H9 (cell line): ENCODE measurements at regions not wholly inside any gene's neighbourhood (a gene's known extent, or its start where the extent isn't known, plus 50 kb on each side); places are given as distances from the start of the nearest gene placed in this dataset.
A peak's percentile ranks its signal among the peaks of the same experiment; 100 is the strongest.

ENCODE experiments used
- DNase-seq: peaks from one replicate; pipeline ENCODE4 v3.0.0-alpha.2; 2017
- H2AFZ ChIP-seq: one replicate; pipeline ENCODE4 v1.6.1; 2013; ENCODE audit warnings: mild to moderate bottlenecking, low read length, control low read depth, moderate library complexity
- H2AK5ac ChIP-seq: 2 replicates; pipeline ENCODE4 v1.6.1; 2013; ENCODE audit warnings: low read length, control low read depth, mixed read lengths; ENCODE audit not compliant: insufficient read length
- H2BK120ac ChIP-seq: one replicate; pipeline ENCODE4 v1.6.1; 2013; ENCODE audit warnings: low read depth, mild to moderate bottlenecking, low read length, control low read depth, inconsistent platforms; ENCODE audit not compliant: poor library complexity, severe bottlenecking
- H2BK12ac ChIP-seq: 2 replicates; pipeline ENCODE4 v1.6.1; 2013; ENCODE audit warnings: low read length, control low read depth, mixed read lengths, low read depth; ENCODE audit not compliant: insufficient read length
- H2BK15ac ChIP-seq: 2 replicates; pipeline ENCODE4 v1.6.1; 2013; ENCODE audit warnings: low read depth, low read length, control low read depth
- H2BK20ac ChIP-seq: one replicate; pipeline ENCODE4 v1.6.1; 2013; ENCODE audit warnings: low read depth, mild to moderate bottlenecking, low read length, control low read depth, inconsistent platforms; ENCODE audit not compliant: poor library complexity, severe bottlenecking
- H2BK5ac ChIP-seq: 2 replicates; pipeline ENCODE4 v1.6.1; 2013; ENCODE audit warnings: low read length, control low read depth, mixed read lengths; ENCODE audit not compliant: insufficient read length
- H3K14ac ChIP-seq: 2 replicates; pipeline ENCODE4 v1.6.1; 2013; ENCODE audit warnings: low read length, control low read depth; ENCODE audit not compliant: insufficient read depth
- H3K18ac ChIP-seq: 2 replicates; pipeline ENCODE4 v1.6.1; 2013; ENCODE audit warnings: low read depth, mild to moderate bottlenecking, mixed read lengths, low read length, control low read depth; ENCODE audit not compliant: insufficient read length
- H3K23ac ChIP-seq: 2 replicates; pipeline ENCODE4 v1.6.1; 2013; ENCODE audit warnings: low read length, control low read depth, mixed read lengths, low read depth; ENCODE audit not compliant: insufficient read length
- H3K23me2 ChIP-seq: 2 replicates; pipeline ENCODE4 v1.6.1; 2013; ENCODE audit warnings: low read depth, mild to moderate bottlenecking, mixed read lengths, low read length, control low read depth; ENCODE audit not compliant: insufficient read length, poor library complexity, severe bottlenecking
- H3K27ac ChIP-seq: 2 replicates; pipeline ENCODE4 v1.5.1; 2013; ENCODE audit warnings: low read length, control low read depth, mixed read lengths, low read depth; ENCODE audit not compliant: insufficient read length
- H3K27me3 ChIP-seq: 2 replicates; pipeline ENCODE4 v1.6.1; 2013; ENCODE audit warnings: low read length, control low read depth, inconsistent platforms; ENCODE audit not compliant: insufficient read depth
- H3K4ac ChIP-seq: 2 replicates; pipeline ENCODE4 v1.6.1; 2013; ENCODE audit warnings: low read depth, mild to moderate bottlenecking, control low read depth, inconsistent platforms, low read length, moderate library complexity
- H3K4me1 ChIP-seq: 2 replicates; pipeline ENCODE4 v1.6.1; 2013; ENCODE audit warnings: low read length, control low read depth, inconsistent platforms; ENCODE audit not compliant: insufficient read depth
- H3K4me2 ChIP-seq: 2 replicates; pipeline ENCODE4 v1.6.1; 2013; ENCODE audit warnings: low read length, control low read depth, mixed read lengths; ENCODE audit not compliant: insufficient read length, insufficient read depth
- H3K56ac ChIP-seq: 2 replicates; pipeline ENCODE4 v1.6.1; 2013; ENCODE audit warnings: low read depth, mild to moderate bottlenecking, mixed read lengths, low read length, control low read depth; ENCODE audit not compliant: insufficient read length
- H3K79me1 ChIP-seq: 2 replicates; pipeline ENCODE4 v1.6.1; 2013; ENCODE audit warnings: low read depth, mild to moderate bottlenecking, moderate library complexity, low read length, control low read depth, inconsistent platforms; ENCODE audit not compliant: insufficient read depth, poor library complexity, severe bottlenecking
- H3K79me2 ChIP-seq: 2 replicates; pipeline ENCODE4 v1.6.1; 2013; ENCODE audit warnings: low read length, control low read depth, inconsistent platforms; ENCODE audit not compliant: insufficient read depth
- H3K9ac ChIP-seq: 2 replicates; pipeline ENCODE4 v1.6.1; 2013; ENCODE audit warnings: low read length, control low read depth, mixed read lengths; ENCODE audit not compliant: insufficient read length; ENCODE audit errors: extremely low read depth
- H3K9me3 ChIP-seq: one replicate; pipeline ENCODE4 v1.6.1; 2013; ENCODE audit warnings: low read depth, low read length, inconsistent platforms; ENCODE audit not compliant: control insufficient read depth
- H3T11ph ChIP-seq: one replicate; pipeline ENCODE4 v1.6.1; 2013; ENCODE audit warnings: mild to moderate bottlenecking, low read length, control low read depth, inconsistent platforms
- H4K20me1 ChIP-seq: one replicate; pipeline ENCODE4 v1.6.1; 2013; ENCODE audit not compliant: control insufficient read depth, insufficient read length, insufficient read depth
- H4K5ac ChIP-seq: 2 replicates; pipeline ENCODE4 v1.6.1; 2013; ENCODE audit warnings: low read depth, mild to moderate bottlenecking, mixed read lengths, low read length, control low read depth; ENCODE audit not compliant: insufficient read length
- H4K8ac ChIP-seq: replicated peaks from 2 replicates; pipeline ENCODE4 v1.6.1; 2013; ENCODE audit warnings: low read length, control low read depth, mixed read lengths, low read depth; ENCODE audit not compliant: insufficient read length
- H4K91ac ChIP-seq: 2 replicates; pipeline ENCODE4 v1.6.1; 2013; ENCODE audit warnings: low read depth, mild to moderate bottlenecking, moderate library complexity, mixed read lengths, low read length, control low read depth; ENCODE audit not compliant: insufficient read length
- H3K27ac Mint-ChIP-seq, 3 experiments: 2 replicates in 2 of 3; 3 replicates in 1 of 3; pipeline ENCODE4 v1.8.0; 2020 to 2021; ENCODE audit warnings: mixed read lengths in 3 of 3, mild to moderate bottlenecking in 1 of 3, moderate library complexity in 1 of 3
- H3K27me3 Mint-ChIP-seq: 2 replicates; pipeline ENCODE4 v1.8.0; 2021; ENCODE audit warnings: low read depth, mild to moderate bottlenecking, moderate library complexity, mixed read lengths
- H3K36me3 Mint-ChIP-seq, 3 experiments: 2 replicates in 2 of 3; 3 replicates in 1 of 3; pipeline ENCODE4 v1.8.0; 2020 to 2021; ENCODE audit warnings: low read depth in 3 of 3, mixed read lengths in 3 of 3; ENCODE audit not compliant: insufficient read depth in 1 of 3
- H3K4me1 Mint-ChIP-seq, 2 experiments: 2 replicates each; pipeline ENCODE4 v1.8.0; 2020; ENCODE audit warnings: mixed read lengths in 2 of 2
- H3K4me3 Mint-ChIP-seq, 2 experiments: 2 replicates in 1 of 2; 3 replicates in 1 of 2; pipeline ENCODE4 v1.8.0; 2020 to 2021; ENCODE audit warnings: mild to moderate bottlenecking in 2 of 2, mixed read lengths in 2 of 2, moderate library complexity in 1 of 2
- H3K9me3 Mint-ChIP-seq, 2 experiments: 2 replicates in 1 of 2; 3 replicates in 1 of 2; pipeline ENCODE4 v1.8.0; 2020; ENCODE audit warnings: mild to moderate bottlenecking in 2 of 2, mixed read lengths in 2 of 2, moderate library complexity in 1 of 2
- WGBS: extraction: QIAGEN DNeasy Blood & Tissue Kit; methylation state at CpG from one replicate; pipeline ENCODE4 v1.1.7; 2013; ENCODE audit warnings: missing lambda C conversion rate, low lambda C conversion rate, mixed read lengths; ENCODE audit not compliant: insufficient read length; ENCODE audit errors: extremely low coverage; 5-methylcytosine and 5-hydroxymethylcytosine counted together
- TF ChIP-seq, protein P1 (sequence below): fragments of 200-600 bp; sonication (generic); conservative IDR thresholded peaks from 3 replicates; pipeline ENCODE4 v1.8.0; 2021; ENCODE audit warnings: antibody characterized with exemption, mild to moderate bottlenecking

DNA sequence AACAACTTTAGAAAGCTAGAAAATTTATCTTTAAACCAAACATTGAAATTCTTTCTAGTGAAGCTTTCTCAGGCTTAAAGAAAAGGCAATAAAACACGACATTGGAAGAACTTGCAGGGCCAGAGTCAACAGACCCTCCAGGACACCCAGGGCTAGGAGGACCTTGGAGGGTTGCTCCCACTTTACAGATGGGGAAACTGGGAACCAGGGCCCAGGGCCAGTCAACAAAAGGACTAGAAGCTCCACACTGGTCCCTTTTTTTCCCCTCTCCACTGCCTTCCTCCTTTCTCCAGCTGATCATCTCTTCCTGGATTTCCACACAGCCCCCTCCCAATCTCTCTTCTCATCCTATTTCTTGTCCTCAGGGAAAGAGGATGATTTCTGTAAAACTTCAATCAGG, 307.7 kb upstream of the CDH5 start:
- no peak for DNase-seq
- H3K27me3 Mint-ChIP-seq, result peaks cover 2% of the 10 kb centered on the region
- Histone ChIP-seq H2AK5ac (no peak overlapping the region), H3K4ac (no peak overlapping the region), H3T11ph (no peak overlapping the region), H3K4me1 (peaks cover 6% of the 10 kb centered on the region; the same call in 1 of the 2 replicates), H4K20me1 (no peaks in the 10 kb centered on the region), H3K4me2 (no peak overlapping the region), H3K79me1 (no peaks in the 10 kb centered on the region), H3K23me2 (no peaks in the 10 kb centered on the region), H2BK5ac (no peak overlapping the region), H4K91ac (no peak overlapping the region), H2BK20ac (no peak overlapping the region), H3K9me3 (no peaks in the 10 kb centered on the region), H2BK12ac (no peak overlapping the region), H4K8ac (no peak overlapping the region), H4K5ac (no peak overlapping the region), H3K14ac (no peak overlapping the region), H2AFZ (no peak overlapping the region), H3K56ac (no peak overlapping the region), H3K27me3 (no peaks in the 10 kb centered on the region), H3K23ac (no peak overlapping the region), H3K9ac (no peak overlapping the region), H3K18ac (no peak overlapping the region), H3K79me2 (no peaks in the 10 kb centered on the region), H3K27ac (no peak overlapping the region), H2BK120ac (no peak overlapping the region), H2BK15ac (0 out of 2 replicates have a peak overlapping the region, but pooled peaks have one; percentile 39)
- peaks cover 0 to 2% of the 10 kb centered on the region in 2 experiments; a peak in 2 of 4 replicates for H3K4me1 Mint-ChIP-seq
- H3K4me3 Mint-ChIP-seq, result no peak overlapping the region
- H3K9me3 Mint-ChIP-seq, result no peaks in the 10 kb centered on the region
- H3K27ac Mint-ChIP-seq, result no peak overlapping the region
- peaks cover 0 to 2% (median 0%) of the 10 kb centered on the region in 3 experiments; a peak in 1 of 7 replicates for H3K36me3 Mint-ChIP-seq
- WGBS, result no CpG with 5 or more reads among the region's 1 CpG
- TF ChIP-seq, protein P1, sequence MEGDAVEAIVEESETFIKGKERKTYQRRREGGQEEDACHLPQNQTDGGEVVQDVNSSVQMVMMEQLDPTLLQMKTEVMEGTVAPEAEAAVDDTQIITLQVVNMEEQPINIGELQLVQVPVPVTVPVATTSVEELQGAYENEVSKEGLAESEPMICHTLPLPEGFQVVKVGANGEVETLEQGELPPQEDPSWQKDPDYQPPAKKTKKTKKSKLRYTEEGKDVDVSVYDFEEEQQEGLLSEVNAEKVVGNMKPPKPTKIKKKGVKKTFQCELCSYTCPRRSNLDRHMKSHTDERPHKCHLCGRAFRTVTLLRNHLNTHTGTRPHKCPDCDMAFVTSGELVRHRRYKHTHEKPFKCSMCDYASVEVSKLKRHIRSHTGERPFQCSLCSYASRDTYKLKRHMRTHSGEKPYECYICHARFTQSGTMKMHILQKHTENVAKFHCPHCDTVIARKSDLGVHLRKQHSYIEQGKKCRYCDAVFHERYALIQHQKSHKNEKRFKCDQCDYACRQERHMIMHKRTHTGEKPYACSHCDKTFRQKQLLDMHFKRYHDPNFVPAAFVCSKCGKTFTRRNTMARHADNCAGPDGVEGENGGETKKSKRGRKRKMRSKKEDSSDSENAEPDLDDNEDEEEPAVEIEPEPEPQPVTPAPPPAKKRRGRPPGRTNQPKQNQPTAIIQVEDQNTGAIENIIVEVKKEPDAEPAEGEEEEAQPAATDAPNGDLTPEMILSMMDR, result no peak
